ENCODE measurements at regions not wholly inside any gene's neighbourhood (a gene's known extent, or its start where the extent isn't known, plus 50 kb on each side); places are given as distances from the start of the nearest gene placed in this dataset.

DNA sequence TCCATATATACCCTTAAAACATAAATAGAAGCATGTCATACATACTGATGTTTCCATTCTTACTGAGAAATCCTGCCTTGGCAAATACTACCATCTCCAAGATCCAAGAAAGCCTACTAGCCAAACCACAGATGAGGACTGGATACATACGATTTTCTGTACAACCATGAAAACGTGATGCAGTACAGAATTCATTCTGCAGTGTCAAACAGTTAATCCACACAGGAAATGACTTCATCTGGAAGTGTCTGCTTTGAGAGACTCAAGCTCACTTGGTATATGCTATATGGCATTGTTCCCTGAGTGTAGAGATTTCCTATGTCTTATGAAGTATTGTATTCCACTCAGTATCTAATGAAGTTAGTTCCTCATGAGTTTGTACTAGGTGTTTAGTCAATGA, 94.3 kb downstream of the CT47B1 start:
- no CpG with 5 or more reads among the region's 2 CpGs for WGBS (ENCODE audit: extremely low coverage, insufficient read length, low lambda C conversion rate)
- H3K18ac ChIP-seq (ENCODE audit: insufficient read length, low read depth, low read length) = no peak overlapping the region
- no peak overlapping the region for H3K56ac ChIP-seq (ENCODE audit: insufficient read length, low read depth, low read length)
- no peaks in the 10 kb centered on the region for H3K79me1 ChIP-seq (ENCODE audit: insufficient read depth, low read depth, low read length, poor library complexity, severe bottlenecking)
- no peak overlapping the region for H3K4me2 ChIP-seq (ENCODE audit: insufficient read depth, insufficient read length, low read length)
- Mint-ChIP-seq H3K4me1 (no peaks in the 10 kb centered on the region), H3K9me3 (peaks cover 53 to 72% of the 10 kb centered on the region in 2 experiments), H3K36me3 (ENCODE audit: insufficient read depth in 1 of 3, low read depth in 3 of 3) (no peaks in the 10 kb centered on the region), H3K4me3 (no peak overlapping the region), H3K27ac (no peak overlapping the region), H3K27me3 (ENCODE audit: low read depth) (peaks cover 56% of the 10 kb centered on the region)
- no peak overlapping the region for H2AFZ ChIP-seq (ENCODE audit: low read length)
- no peak overlapping the region for H2BK12ac ChIP-seq (ENCODE audit: insufficient read length, low read depth, low read length)
- no peak for TF ChIP-seq CTCF (conservative IDR thresholded peaks at IDR 0.05)
- H3K79me2 ChIP-seq (ENCODE audit: insufficient read depth, low read length) = no peaks in the 10 kb centered on the region
- H3K9me3 ChIP-seq (ENCODE audit: control insufficient read depth, low read depth, low read length) = peaks cover 12% of the 10 kb centered on the region
- no peaks in the 10 kb centered on the region for H3K4me1 ChIP-seq (ENCODE audit: insufficient read depth, low read length)
- no peak overlapping the region for H3K23ac ChIP-seq (ENCODE audit: insufficient read length, low read depth, low read length)
- no peaks in the 10 kb centered on the region for H4K20me1 ChIP-seq (ENCODE audit: control insufficient read depth, insufficient read depth, insufficient read length)
- H3K27me3 ChIP-seq (ENCODE audit: insufficient read depth, low read length) = no peaks in the 10 kb centered on the region
- no peak overlapping the region for H3T11ph ChIP-seq (ENCODE audit: low read length)
- H3K27ac ChIP-seq (ENCODE audit: insufficient read length, low read depth, low read length) = no peak overlapping the region
- H2BK120ac ChIP-seq (ENCODE audit: low read depth, low read length, poor library complexity, severe bottlenecking) = no peak overlapping the region
- H3K4ac ChIP-seq (ENCODE audit: low read depth, low read length) = no peak overlapping the region
- H4K8ac ChIP-seq (replicated peaks; ENCODE audit: insufficient read length, low read depth, low read length) = no peak overlapping the region
- H4K5ac ChIP-seq (ENCODE audit: insufficient read length, low read depth, low read length) = no peak overlapping the region
- H2BK15ac ChIP-seq (ENCODE audit: low read depth, low read length) = no peak overlapping the region
- no peak overlapping the region for H2AK5ac ChIP-seq (ENCODE audit: insufficient read length, low read length)
- H3K23me2 ChIP-seq (ENCODE audit: insufficient read length, low read depth, low read length, poor library complexity, severe bottlenecking) = no peaks in the 10 kb centered on the region
- no peak overlapping the region for H3K14ac ChIP-seq (ENCODE audit: insufficient read depth, low read length)
- H4K91ac ChIP-seq (ENCODE audit: insufficient read length, low read depth, low read length) = no peak overlapping the region
- no peak overlapping the region for H2BK20ac ChIP-seq (ENCODE audit: low read depth, low read length, poor library complexity, severe bottlenecking)
- no peak for DNase-seq
- no peak overlapping the region for H2BK5ac ChIP-seq (ENCODE audit: insufficient read length, low read length)
- no peak overlapping the region for H3K9ac ChIP-seq (ENCODE audit: extremely low read depth, insufficient read length, low read length)
